T-helper 1 cell (primary cell): ENCODE measurements at regions not wholly inside any gene's neighbourhood (a gene's known extent, or its start where the extent isn't known, plus 50 kb on each side); places are given as distances from the start of the nearest gene placed in this dataset.
"Not testable (repeated sequence)": the region's sequence is repeated elsewhere in the genome, so short reads cannot be mapped to it uniquely, and the experiment has no call there.

ENCODE experiments used
- DNase-seq, 5 donors: peaks; one replicate each; pipeline ENCODE4 v3.0.0-alpha.2; 2012 to 2020

DNA sequence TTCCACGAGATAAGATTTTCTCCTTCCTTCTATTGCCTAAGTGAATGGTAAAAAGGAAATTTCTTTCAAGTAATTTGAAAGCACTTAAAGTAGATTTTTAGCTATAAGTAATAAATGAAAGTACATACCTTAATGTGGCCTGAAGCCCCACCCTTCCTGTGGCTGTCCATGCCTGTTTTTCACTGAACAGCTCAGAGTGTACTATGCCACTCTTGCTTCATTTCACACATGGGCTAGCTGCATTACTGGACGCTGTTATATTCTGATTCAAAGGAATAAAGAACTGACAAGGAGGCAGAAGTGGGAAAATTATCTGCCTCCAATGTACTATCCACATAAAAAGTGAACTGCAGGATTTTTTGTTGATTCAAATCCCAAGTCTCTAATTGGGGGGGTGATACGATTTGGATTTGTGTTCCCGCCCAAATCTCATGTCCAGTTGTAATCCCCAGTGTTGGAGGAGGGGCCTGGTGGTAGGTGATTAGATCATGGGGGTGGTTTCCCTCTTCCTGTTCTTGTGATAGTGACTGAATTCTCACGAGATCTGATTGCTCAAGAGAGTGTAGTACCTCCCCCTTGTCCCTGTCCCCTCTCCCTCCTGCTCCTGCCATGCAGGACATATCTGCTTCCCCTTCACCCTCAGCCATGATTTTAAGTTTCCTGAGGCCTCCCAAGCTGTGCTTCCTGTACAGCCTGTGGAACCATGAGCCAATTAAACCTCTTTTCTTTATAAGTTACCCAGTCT lies 154.7 kb upstream of the SGCG start:
- DNase-seq = no peak

DNA sequence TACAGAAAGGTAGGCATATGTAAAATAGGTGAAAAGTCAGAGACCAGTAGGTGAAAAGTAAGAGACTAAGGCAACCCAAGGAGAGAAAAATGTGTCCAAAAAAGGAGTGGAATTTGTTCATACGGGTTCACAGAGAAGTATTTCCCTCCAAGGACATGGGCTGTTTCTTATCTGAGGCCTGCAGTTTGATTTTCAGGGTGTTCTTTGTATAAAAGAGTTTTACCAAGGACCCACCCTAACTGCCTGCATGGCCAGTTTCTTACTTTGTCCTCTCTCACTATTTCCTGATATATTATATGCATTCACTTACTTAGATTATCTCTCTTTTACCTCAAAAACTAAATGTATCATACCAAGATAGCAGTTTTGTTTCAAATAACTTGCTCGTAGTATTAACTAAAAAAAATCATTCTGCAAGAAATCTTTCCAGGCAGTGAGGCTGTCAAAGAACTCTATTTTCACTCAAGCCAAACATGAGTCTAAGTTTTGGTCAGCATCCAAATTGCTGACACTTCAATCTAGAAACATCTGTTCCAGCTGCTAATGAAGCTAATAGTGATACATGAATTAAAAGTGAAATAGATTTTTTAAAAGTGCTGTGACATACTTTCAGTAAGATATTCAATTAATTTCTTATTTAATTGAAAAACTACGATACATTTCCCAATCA lies 141.4 kb upstream of the SGCG start:
- no peak for DNase-seq

DNA sequence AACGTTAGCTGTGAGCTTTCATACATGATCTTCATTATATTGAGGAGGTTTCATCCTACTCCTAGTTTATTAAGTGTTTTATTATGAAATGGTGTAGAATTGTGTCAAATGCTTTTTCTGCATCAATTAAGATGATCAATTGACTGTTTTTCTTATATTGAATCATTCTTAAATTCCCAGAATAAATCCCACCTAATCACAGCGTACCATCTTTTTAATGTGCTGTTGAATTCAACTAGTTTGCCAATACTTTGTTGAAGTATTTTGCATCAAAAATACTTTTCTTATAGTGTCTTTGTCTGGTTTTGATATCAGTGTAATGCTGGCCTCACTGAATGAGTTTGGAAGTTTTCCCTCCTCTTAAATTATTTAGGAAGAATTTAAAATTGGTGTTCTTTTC lies 138.6 kb upstream of the SGCG start:
- DNase-seq = no peak

- DNase-seq = no peak
These were observed 135.9 kb upstream of the SGCG start for GRCh38 chr13:23044906-23045305.

- DNase-seq = no peak
These were observed 130.7 kb upstream of the SGCG start for GRCh38 chr13:23050126-23050525.

- not testable (repeated sequence) for DNase-seq
These were observed 127.1 kb upstream of the SGCG start for GRCh38 chr13:23053711-23054110.

- peak in 1 of 5 donors; percentile 24 for DNase-seq
These were observed 121.6 kb upstream of the SGCG start for GRCh38 chr13:23059173-23059572.

DNA sequence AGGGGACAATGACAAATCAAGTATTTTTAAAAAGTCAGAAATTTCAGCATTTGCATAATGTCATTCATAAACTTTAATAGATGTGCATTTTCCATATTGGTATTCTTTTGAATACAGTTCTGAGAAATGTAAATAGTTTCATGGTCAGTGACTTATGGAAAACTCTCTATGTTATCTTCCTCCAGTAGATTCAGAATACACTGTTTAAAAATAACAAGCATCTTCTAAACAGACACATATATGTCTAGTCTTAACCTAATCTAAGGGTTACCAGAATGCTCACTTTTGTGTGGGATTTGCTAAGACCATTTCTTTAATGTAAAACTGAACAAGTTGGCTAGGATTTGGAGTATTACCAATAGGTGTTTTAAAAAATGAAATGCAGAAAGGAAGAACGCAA lies 119.8 kb upstream of the SGCG start:
- no peak for DNase-seq

DNA sequence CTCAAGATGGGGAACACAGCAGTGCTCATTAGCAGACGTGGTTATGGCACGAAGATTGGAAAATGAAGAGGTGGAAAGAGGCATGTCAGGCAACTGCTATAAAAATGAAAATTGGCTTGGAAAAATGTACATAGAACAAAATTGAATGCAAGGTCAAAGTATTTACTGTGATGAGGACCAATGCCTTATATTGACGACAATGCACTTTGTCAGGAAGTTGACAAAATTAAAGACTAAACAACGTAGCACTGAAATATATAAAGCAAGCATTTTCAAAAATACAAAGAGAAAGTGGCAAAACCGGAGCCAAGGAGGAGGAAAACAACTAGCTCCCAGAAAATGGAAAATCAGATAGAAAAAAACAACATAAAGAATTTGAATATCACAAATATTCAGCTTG lies 113.7 kb upstream of the SGCG start:
- no peak for DNase-seq

GRCh38 chr13:23069566-23069965 lies 111.2 kb upstream of the SGCG start:
- DNase-seq = no peak

DNA sequence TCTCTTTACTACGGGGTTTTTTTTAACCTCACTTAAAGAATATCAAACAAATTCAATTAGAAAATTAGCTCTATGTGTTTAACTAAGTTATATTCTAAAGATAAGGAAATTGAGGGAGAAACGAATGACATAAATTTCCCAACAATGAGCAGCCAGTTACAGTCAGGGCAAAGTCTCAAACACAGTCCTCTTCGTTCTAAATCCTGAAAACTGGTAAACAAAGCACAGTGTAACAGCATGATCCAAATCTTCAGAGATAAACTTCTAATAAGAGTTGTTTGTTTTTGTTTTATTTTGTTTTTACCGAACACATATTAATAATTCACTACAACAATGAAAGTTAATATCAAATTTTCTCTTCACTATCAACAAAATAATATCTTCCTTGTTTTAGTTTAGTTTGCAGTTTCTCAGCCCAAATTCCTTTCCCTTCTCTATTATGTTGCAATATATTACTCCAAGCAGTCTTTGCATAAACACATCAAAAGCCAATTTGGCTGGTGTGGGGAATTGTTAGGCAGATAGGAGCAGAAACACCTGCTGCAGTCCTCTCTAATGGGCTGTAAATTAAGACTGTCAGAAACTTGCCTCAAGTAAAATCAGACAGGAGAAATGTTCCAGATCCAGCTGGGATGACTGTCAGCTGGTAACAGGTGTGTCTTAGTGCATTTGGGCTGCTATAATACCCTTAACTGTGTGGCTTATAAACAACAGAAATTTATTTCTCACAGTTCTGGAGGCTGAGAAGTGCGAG lies 106.5 kb upstream of the SGCG start:
- DNase-seq = no peak

- no peak for DNase-seq
These were observed 99.6 kb upstream of the SGCG start for GRCh38 chr13:23081220-23081619.

- DNase-seq = no peak
These were observed 98.9 kb upstream of the SGCG start for GRCh38 chr13:23081901-23082300.

- no peak for DNase-seq
These were observed 93.7 kb upstream of the SGCG start for GRCh38 chr13:23086968-23087623.

DNA sequence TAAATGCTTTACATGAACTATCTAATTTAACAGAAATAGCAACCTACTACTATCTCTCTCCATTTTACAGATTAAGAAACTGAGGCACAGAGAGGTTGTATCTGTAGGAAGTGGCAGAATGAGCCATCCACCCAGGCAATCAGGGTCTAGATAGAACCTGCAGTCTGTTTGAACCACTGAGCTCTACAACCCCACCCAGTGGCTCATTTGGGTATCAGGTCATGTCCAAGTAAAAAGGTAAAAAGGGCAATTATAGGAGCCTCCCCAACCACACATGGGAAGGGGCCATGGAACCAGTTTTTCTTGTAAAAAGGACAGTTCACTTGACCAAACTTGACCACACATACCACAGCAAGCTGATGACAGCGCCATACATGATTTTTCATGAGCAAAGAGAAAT lies 92.9 kb upstream of the SGCG start:
- DNase-seq = peak in 1 of 5 donors; percentile 6

- no peak for DNase-seq
These were observed 82.4 kb upstream of the SGCG start for GRCh38 chr13:23098161-23098907.

DNA sequence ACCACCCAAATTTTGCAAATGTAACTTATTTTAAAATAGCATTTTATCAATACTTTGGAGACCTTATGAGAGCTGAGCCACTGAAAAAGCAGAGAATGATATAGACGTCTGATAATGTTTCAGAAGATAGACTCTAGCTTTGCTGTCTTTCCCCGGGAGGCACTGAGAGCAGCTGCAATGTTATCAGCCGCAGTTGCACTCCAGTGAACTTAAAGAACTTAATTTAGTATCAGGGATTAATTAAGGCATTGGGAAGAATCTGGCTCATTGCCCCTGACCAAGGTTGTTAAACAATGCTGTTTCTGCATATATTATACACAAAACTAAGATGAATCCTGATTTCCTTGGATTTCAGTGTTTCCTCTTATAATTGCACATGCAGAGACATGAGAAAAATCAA lies 75.7 kb upstream of the SGCG start:
- DNase-seq = no peak

DNA sequence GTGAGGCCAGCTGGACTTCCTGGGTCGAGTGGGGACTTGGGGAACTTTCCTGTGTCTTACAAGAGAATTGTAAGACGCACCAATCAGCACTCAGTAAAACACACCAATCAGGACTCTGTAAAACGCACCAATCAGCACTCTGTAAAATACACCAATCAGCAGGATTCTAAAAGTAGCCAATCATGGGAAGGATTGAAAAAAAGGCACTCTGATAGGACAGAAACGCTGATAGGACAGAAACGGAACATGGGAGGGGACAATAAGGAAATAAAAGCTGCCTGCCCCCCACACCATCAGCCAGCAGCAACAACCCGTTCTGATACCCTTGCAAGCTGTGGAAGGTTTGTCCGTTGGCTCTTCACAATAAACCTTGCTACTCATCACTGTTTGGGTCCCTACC lies 73.1 kb upstream of the SGCG start:
- no peak for DNase-seq

GRCh38 chr13:23119131-23119530 lies 61.6 kb upstream of the SGCG start:
- DNase-seq = no peak

DNA sequence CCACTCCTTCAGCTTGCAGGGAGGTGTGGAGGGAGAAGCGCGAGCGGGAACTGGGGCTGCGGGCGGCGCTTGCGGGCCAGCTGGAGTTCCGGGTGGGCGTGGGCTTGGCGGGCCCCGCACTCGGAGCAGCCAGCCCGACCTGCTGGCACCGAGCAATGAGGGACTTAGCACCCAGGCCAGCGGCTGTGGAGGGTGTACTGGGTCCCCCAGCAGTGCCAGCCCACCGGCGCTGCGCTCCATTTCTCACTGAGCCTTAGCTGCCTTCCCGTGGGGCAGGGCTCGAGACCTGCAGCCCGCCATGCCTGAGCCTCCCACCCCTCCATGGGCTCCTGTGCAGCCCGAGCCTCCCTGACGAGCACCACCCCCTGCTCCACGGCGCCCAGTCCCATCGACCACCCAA lies 53.2 kb upstream of the SGCG start:
- DNase-seq = not testable (repeated sequence)

- no peak for DNase-seq
These were observed 51.4 kb upstream of the SGCG start for GRCh38 chr13:23129331-23129730.
